NOMO-1 treated with DMSO at 0.1 percent for 48 hours (cell line): ENCODE measurements at regions not wholly inside any gene's neighbourhood (a gene's known extent, or its start where the extent isn't known, plus 50 kb on each side); places are given as distances from the start of the nearest gene placed in this dataset.
"Not testable (repeated sequence)": the region's sequence is repeated elsewhere in the genome, so short reads cannot be mapped to it uniquely, and the experiment has no call there.

Experiments
- DNase-seq: peaks from one replicate; lab custom pipeline; 2025; ENCODE audit not compliant: unreplicated experiment; lab: John Stamatoyannopoulos, UW

DNA sequence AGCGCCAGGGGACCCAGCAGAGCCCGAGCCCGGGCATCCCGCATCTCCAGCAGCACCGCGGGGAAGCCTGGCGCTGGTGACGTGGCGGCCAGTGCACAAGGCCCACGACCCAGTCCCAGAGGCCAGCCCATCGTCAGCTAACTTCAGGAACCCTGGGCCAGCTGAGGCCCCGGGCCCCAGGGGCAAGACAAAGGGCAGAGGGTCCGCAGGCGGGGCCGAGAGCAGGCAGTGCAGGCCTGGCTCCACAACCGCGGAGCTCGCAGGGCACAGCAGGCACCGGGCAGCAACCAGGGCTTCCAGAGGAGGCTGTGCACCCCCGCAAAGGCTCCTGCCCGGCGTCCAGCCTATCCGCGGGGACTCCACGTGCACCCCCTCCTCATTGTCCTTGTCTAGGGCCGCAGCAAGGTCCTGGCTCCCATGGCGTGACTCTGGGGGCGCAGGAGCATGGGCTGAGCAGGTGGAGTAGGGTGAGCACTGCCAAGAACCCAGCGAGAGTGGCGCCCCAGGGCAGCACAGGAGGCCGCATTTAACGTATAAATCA is 352.5 kb downstream of the KCNJ18 start:
- DNase-seq, result not testable (repeated sequence)

DNA sequence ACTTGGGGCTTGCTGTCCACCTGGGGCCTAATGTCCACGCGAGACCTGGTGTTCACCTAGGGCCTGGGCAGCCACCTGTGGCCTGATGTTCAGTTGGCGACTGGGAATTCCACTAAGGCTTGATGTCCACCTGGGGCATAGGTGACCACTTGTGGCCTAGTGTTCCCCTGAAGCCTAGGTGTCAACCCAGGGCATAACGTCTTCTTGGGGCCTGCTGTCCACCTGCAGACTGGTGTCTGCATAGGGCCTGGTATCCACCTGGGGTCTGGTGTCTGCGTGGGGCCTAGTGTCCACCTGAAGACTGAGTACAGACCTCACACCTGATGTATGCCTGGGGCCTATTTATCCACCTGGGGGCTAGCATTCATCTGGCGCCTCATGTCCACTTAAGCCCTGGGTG is 355.2 kb downstream of the KCNJ18 start:
- DNase-seq, result not testable (repeated sequence)

DNA sequence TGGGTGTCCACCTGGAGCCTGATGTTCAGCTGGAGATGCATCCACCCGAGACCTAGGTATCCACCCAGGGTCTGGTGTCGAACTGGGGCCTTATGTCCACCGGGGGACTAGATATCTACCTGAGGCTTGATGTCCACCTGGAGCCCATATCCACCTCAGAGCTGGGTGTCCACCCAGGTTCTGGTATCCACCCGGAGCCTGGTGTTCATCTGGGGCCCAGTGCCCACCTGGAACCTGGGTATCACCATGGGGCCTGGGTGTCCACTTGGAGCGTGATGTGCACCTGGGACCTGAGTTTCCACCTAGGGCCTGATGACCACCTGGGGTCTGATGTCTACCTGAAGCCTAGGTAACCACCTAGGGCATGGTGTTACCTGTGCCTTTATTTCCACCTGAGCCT is 355.9 kb downstream of the KCNJ18 start:
- not testable (repeated sequence) for DNase-seq

DNA sequence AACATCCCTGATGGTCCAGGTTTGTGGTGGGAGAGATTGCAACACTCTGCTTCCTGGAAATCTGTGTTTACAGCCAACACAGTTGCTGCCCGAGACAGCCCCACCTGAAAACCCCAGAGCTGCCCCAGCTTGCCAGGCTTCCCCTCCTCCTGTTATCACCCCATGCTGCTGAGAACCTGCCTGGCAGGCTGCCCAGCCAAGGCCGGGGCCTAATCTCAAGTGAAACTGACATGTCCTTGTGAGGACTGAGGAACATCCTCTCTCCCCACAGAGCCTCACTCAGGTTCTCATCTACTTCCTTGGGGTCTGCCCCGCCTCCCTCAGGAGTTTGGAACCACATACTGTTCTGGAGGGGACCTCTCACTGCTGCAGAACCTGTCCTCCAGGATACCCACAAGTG is 358.4 kb downstream of the KCNJ18 start:
- DNase-seq, result not testable (repeated sequence)

DNA sequence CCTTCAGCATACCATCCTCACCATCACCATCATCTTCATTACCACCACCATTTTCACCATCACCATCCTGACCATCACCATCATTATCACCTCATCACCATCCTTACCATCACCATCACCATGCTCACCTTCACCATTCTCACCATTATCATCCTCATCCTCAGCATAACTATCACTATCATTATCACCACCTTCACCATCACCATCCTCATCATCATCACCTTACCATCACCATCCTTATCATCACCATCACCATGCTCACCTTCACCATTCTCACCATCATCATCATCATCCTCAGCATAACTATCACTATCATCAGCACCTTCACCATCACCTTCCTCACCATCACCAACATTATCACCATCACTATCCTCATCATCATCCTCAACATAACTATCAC is 360.4 kb downstream of the KCNJ18 start:
- not testable (repeated sequence) for DNase-seq

DNA sequence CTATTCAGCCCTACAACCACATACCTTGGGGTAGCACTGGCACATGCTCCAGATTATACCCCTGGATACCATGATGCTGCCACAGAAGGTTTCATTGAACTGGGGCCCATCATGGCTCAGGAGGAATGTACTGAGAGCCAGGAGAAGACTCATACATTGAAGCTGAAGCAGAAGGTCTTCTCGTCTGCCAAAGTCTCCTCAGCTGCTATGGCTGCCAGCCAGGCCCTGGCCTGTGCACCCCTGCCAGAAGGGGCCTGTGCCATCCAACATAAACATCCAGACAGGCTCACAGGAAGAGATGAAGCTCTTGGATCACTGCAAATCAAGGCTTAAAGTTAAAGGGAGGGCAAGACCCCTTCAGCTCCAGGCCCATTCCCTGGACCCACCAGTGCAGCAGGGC is 364.2 kb downstream of the KCNJ18 start:
- not testable (repeated sequence) for DNase-seq

DNA sequence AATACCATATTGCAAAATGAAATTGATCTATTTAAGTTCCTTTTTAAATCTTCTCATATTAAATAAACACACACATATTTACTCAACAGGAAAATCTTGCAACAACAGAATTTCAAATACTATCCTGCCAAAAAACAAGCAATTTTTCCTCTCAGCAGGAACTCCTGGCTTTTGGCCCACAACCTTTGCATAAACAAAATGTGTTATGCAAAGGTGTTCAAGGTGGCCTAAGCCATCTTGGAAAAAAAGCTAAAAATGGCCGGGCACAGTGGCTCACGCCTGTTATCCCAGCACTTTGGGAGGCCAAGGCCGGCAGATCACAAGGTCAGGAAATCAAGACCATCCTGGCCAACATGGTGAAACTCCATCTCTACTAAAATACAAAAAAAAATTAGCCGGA is 383.6 kb downstream of the KCNJ18 start:
- not testable (repeated sequence) for DNase-seq

DNA sequence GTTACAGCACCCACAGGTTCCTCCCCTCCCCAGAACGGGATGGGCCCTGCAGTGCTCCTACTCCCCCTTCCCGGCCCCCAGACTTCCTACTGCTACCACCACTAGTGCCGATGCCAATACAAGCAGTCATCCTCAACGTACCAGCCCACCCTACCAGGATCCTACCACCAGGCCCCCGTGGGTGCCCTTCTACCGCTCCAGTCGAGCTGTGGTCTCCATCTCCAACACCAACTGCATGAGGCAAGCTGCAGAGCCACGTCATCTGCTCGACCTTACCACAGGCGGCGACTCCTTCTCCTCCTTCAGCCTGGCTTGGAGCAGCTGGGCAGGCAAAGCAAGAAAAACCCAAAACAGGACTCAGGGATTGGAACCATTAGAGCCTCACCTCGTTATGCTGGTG is 396.3 kb downstream of the KCNJ18 start:
- not testable (repeated sequence) for DNase-seq

DNA sequence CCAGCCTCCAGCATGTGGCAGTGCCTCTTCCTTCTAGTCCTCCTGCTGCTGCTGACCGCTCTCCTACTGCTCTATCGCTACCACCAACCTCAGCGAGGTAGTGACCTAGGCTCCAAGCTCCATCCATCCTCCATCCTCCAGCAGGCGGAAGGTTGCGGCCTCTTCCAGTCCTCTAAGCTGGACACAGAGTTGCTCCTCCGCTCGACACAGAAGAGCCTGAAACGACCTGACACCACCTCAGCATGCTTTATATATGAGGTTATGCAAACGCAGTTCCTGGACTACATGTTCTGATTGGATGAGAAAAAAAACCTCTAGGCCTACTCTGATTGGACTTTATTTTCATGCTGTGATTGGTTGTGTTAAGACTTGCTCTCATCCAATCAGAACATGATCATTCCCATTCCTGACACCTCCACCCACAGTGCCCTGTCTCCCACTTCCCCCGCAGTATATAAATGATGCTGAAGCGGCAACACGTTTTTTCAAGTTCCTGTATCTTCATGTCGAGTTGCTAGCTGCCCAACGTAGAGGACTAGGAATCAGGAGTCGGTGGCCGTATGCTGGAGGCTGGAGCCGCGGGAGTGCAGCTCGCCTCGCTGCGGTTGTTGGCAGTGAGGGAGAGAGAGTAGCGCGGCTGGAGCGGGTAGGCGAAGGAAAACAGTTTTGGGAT is 398.1 kb downstream of the KCNJ18 start:
- no peak for DNase-seq

DNA sequence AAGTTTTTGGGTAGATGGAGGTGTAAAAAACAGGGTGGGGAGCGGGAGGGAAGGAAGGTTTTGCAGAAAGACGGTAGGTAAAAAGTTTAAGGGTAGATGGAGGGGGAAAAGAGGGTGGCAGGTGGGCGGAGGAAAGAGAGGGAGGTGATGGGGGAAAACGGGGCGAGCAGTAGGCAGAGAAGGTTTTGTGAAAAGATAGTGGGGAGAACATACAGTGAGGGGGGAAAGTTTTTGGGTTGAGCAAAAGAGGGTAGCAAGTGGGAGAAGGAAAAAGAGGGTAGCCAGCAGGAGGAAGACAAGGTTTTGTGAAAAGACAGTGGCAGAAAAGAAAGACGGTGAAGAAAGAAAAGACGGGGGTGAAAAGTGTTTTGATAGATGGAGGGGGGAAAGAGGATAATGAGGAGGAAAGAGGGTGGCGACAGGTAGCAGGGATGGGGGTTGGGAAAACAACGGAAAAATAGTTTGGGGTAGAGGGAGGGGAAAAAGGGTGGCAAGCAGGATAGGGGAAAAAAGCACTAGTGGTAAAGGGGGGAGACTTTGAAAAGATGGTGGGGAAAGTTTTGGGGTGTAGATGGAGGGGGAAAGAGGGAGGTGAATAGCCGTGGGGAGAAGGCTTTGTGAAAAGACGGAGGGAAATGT is 398.8 kb downstream of the KCNJ18 start:
- DNase-seq, result not testable (repeated sequence)

DNA sequence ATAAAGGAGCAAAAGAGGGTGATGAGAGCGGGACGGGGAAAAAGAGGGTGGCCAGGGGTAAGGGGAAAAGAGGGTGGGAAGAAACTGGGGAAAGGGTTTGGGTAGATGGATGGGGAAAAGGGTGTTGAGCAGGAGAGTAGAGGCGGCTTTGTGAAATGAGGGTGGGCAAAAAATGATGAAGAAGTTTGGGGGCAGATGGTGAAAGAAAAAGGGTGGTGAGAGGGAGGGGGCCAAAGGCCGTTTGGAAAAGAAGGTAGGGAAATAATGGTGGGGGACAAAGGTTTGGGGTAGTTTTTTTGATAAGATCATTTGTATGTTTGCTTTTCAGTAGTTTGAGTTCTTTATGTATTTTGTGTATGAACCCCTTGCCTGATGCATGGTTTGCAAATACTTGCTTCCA is 399.5 kb downstream of the KCNJ18 start:
- DNase-seq, result not testable (repeated sequence)

DNA sequence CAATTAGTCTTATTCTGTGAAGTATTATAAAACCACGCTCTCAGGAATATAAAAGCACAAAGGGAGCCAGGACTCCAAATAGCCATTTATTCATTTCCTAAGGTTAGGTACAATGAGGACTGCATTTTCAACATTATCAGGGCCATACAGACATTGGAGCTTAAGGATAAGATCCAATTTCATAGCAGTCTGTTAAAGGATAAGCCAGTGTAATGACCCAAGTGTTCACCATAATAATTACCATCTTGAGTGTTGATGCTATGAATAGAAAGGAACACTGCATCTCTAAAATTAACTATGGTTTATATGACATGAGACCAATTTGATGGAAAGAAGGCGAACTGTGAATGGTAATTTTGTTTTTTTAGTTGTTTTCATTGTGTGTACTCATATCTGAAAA is 403.1 kb downstream of the KCNJ18 start:
- DNase-seq, result not testable (repeated sequence)

DNA sequence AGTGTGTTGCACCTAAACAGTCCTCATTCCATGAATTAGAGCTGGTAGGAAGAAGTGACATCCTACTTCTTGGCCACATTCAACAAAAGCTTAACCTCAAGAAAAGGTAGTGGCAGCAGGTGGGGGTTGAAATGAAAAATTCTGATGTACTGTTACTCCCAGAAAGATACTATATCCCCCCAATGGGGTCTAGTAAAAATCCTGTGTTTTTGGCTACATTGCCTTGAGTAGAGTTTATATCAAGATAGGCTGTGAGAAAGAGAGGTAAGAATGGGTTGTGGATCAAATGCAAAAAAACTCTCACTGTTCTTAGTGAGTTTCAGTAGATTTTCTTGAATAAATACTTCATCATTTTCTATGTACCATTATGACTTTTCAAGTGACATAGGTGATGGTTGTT is 407.3 kb downstream of the KCNJ18 start:
- DNase-seq, result not testable (repeated sequence)

DNA sequence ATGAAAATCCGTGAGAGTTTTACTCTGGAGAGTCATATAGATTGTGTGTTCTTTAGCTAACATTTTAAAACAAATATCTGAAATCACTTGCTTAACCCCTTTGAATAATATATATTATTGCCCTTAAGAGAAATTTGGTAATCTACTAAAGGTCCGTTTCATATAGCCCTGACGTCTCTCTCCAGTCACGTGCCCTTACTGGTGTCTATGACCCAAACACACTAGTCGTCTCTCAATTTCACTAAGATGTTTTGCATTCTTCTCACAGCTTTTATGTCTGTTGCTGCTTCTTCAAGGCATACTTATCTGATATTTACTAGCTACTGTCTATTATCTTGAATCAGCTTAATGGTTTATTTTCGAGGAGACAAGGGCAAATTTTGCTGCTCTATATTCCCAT is 409.9 kb downstream of the KCNJ18 start:
- no peak for DNase-seq

DNA sequence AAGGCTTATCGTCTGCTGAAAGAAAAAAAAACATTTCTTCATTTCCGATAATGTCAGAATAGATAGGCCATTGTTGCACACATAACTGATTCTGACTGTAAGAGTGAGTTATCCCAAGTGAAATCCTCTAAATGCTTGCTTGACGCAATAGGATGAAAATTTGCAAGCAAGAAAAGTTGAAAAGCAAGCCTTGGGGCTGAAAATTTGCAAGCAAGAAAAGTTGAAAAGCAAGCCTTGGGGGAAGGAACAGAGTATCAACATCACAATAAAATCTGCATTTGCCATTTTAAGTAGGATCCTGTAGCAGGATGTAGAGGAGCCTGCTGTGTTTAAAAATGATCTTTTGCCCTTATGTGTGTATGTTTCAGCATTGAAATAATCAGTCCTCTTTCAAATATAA is 424.4 kb downstream of the KCNJ18 start:
- not testable (repeated sequence) for DNase-seq

DNA sequence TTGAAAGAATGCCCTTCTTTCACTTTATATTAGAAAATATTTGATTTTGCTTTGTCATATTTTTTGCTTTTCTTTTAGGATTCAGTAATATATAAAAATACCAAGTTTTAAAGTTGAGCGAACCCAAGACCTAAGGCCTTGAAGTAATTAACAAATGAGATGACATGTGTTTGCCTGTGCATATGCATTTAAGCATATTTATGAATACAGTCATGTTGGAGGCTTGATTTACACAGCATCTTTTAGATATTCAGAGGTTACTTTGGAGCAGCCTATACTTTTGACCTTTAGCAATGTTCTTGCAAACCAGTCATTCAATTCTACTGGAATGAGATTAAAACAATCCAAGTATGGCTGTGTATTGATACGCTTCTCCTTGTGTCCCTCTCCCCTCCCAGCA is 425.1 kb downstream of the KCNJ18 start:
- not testable (repeated sequence) for DNase-seq

DNA sequence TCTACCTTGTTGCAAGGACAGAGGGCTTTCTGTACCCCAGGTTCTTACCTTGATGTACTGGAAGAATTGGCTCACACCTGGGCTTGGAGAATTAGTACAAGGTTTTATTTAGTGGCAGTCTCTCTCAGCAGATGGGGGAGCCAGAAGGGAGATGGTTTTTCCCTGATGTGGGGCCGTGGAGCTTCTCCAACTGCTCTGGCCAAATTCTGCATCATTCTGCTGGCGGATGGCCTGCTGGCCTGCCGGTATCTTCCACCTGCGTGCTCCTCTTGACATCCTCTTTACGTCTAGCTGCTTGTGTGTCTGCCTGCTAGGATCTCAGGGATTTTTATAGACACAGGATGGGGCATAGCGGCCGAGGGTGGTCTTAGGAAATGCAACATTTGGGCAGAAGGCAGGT is 426.7 kb downstream of the KCNJ18 start:
- DNase-seq, result not testable (repeated sequence)

DNA sequence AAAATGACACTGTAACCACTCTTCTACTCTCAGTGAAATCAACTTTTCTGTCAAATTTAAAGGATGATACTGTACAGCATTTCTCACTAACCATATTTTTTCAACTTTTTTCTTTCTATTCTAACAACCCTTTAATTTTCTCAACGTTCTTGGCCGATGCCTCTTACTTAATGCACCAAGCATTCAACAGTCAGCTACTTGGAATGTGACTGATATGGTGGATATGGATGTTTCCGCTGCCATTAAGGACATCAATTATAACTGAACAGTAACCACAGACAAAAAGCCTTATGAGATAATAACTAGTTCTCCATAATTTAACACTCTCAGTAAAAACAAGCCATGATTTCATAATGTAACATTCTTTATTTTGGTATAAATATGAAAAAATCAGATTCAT is 427.4 kb downstream of the KCNJ18 start:
- not testable (repeated sequence) for DNase-seq

DNA sequence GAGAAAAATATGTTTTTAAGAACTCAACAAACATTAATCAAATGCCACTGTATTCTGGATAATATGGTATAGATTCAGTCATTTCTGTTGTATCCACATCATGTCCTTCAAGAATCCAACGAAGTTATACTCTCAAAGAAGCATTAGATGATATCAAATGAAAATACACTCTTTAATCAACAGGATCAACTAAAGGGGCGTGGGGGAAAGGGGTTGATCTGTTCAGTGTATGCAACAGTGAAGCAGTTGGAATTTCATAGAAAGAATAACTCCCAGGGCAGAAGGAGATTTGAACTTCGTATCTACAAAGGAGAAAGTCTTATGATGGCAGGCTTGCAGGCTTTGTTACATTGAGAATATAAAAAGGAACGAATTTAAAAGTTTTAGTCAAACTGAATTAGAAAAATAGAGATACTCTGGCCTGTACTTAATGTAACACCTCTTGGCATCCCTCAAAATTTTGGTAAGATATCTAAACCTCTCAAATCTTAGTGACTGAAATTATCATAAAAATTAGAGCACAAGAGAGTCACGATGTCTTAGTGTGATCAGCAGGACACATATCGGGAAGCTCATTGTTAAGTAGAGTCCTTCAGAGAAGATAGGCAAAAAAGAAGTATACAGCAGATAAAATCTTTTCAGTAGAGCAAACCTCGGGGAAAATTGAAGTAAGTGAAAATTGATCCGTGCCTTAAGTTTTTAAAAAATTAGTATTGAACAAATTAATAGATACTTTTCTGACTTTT is 431.4 kb downstream of the KCNJ18 start:
- no peak for DNase-seq

DNA sequence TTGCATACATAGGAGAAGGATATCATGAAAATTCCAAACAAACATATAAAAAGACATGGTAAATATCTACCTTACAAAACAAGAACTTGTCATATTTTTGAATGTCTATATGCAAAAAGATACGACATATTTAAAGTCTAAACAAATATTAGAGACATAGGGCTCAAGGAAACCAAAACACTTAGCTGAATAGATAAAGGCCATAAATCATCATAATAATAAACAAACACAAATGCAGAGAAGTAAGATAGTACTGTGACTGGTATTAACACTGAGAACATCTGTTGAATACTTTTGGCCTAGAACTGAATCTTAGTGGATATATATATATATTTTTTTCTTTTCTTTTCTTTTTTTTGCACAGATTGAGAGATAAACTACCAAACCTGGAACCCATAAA is 435.8 kb downstream of the KCNJ18 start:
- DNase-seq, result no peak

DNA sequence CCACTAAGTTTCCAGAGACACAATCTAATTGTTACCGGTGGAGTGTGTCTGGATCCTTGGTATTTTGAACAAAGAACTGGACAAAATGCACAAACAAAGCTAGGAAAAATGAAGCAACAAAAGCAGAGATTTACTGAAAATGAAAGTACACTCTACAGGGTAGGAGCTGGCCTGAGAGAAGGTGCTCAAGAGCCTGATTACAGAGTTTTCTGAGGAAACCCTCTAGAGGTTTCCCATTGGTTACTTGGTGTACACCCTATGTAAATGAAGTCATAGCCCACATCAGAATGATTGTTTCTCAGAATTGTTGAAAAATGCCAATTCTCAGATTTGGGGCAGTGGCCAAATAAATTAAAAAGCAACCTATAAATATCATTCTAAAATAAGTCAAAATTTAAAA is 436.4 kb downstream of the KCNJ18 start:
- no peak for DNase-seq

DNA sequence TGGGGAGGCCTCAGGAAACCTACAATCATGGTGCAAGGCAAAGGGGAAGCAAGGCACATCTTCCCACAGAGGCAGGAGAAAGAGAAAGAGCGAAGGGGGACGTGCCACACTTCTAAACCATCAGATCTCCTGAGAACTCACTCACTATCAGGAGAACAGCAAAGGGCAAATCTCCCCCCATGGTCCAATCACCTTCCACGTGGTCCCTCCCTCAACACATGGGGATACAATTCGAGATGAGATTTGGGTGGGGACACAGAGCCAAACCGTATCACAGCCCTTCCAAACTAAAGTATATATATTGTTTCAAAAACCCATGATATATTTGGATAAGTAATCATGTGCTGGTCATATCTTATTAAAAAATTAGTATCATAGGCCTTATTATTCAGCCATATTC is 437.6 kb downstream of the KCNJ18 start:
- DNase-seq, result not testable (repeated sequence)
